DOHH2 (cell line): ENCODE measurements at regions not wholly inside any gene's neighbourhood (a gene's known extent, or its start where the extent isn't known, plus 50 kb on each side); places are given as distances from the start of the nearest gene placed in this dataset.

Experiments
- H3F3A ChIP-seq: fragments of 200-600 bp; sonication (generic), shearing (Covaris generic); 2 replicates; pipeline ENCODE4 v1.6.0; 2016; ENCODE audit warnings: antibody characterized with exemption, mild to moderate bottlenecking; ENCODE audit not compliant: control insufficient read depth, insufficient read depth
- H3K27ac ChIP-seq: fragments of 200-600 bp; sonication (generic); 2 replicates; pipeline ENCODE4 v1.5.1; 2014; ENCODE audit warnings: low read depth, mild to moderate bottlenecking, low read length, moderate library complexity
- H3K27me3 ChIP-seq: fragments of 200-600 bp; sonication (generic); 2 replicates; pipeline ENCODE4 v1.6.1; 2014; ENCODE audit warnings: mild to moderate bottlenecking, low read length, mixed read lengths; ENCODE audit not compliant: control insufficient read depth
- H3K36me3 ChIP-seq: fragments of 200-600 bp; sonication (generic); 2 replicates; pipeline ENCODE4 v1.6.1; 2014; ENCODE audit warnings: mild to moderate bottlenecking, low read length, moderate library complexity, mixed read lengths; ENCODE audit not compliant: control insufficient read depth
- H3K4me1 ChIP-seq: fragments of 200-600 bp; sonication (generic); 2 replicates; pipeline ENCODE4 v1.6.1; 2014; ENCODE audit warnings: mild to moderate bottlenecking, low read length, mixed read lengths; ENCODE audit not compliant: control insufficient read depth
- H3K4me2 ChIP-seq: fragments of 200-600 bp; sonication (generic); 2 replicates; pipeline ENCODE4 v1.6.0; 2014; ENCODE audit warnings: mild to moderate bottlenecking, low read length, moderate library complexity
- H3K4me3 ChIP-seq: fragments of 200-600 bp; sonication (generic); 2 replicates; pipeline ENCODE4 v1.5.1; 2014; ENCODE audit warnings: mild to moderate bottlenecking, low read length, mixed read lengths
- H3K79me2 ChIP-seq: fragments of 200-600 bp; sonication (generic); 2 replicates; pipeline ENCODE4 v1.6.1; 2014; ENCODE audit warnings: mild to moderate bottlenecking, low read length, mixed read lengths; ENCODE audit not compliant: control insufficient read depth
- H3K9me2 ChIP-seq: fragments of 200-600 bp; sonication (generic); replicated peaks from 2 replicates; pipeline ENCODE4 v1.6.1; 2014; ENCODE audit warnings: mild to moderate bottlenecking, low read length, mixed read lengths; ENCODE audit not compliant: control insufficient read depth
- H3K9me3 ChIP-seq: fragments of 200-600 bp; sonication (generic); 2 replicates; pipeline ENCODE4 v1.6.1; 2014; ENCODE audit warnings: antibody characterized with exemption, low read length, mixed read lengths; ENCODE audit not compliant: control insufficient read depth, insufficient read depth
- H4K20me1 ChIP-seq: fragments of 200-600 bp; sonication (generic); 2 replicates; pipeline ENCODE4 v1.6.0; 2014; ENCODE audit warnings: low read depth, mild to moderate bottlenecking, antibody characterized with exemption, low read length, moderate library complexity; ENCODE audit not compliant: control insufficient read depth, insufficient read depth
- EZH2phosphoT487 ChIP-seq: fragments of 200-600 bp; sonication (generic); IDR thresholded peaks from 2 replicates; pipeline ENCODE4 v1.6.1; 2017; ENCODE audit warnings: borderline replicate concordance, mild to moderate bottlenecking, antibody characterized with exemption, low read length, moderate library complexity, mixed read lengths
- TF ChIP-seq, protein P1 (sequence below): fragments of 200-600 bp; sonication (generic); IDR thresholded peaks from one replicate; pipeline ENCODE4 v1.5.1; 2014; ENCODE audit warnings: antibody characterized with exemption, mild to moderate bottlenecking, low read depth, low read length; ENCODE audit not compliant: poor library complexity, severe bottlenecking

GRCh38 chr7:81515009-81515408 is 254.8 kb downstream of the HGF start:
- Histone ChIP-seq H3K4me2 (no peak overlapping the region), H3K27ac (no peak overlapping the region), H3K4me3 (no peak overlapping the region), H3K4me1 (no peaks in the 10 kb centered on the region), H3K9me2 (no peaks in the 10 kb centered on the region), H3F3A (no peaks in the 10 kb centered on the region), H3K36me3 (no peaks in the 10 kb centered on the region), H3K79me2 (no peaks in the 10 kb centered on the region), H4K20me1 (no peaks in the 10 kb centered on the region), H3K9me3 (no peaks in the 10 kb centered on the region), H3K27me3 (no peaks in the 10 kb centered on the region)
- no peak for TF ChIP-seq EZH2phosphoT487
- TF ChIP-seq, protein P1, sequence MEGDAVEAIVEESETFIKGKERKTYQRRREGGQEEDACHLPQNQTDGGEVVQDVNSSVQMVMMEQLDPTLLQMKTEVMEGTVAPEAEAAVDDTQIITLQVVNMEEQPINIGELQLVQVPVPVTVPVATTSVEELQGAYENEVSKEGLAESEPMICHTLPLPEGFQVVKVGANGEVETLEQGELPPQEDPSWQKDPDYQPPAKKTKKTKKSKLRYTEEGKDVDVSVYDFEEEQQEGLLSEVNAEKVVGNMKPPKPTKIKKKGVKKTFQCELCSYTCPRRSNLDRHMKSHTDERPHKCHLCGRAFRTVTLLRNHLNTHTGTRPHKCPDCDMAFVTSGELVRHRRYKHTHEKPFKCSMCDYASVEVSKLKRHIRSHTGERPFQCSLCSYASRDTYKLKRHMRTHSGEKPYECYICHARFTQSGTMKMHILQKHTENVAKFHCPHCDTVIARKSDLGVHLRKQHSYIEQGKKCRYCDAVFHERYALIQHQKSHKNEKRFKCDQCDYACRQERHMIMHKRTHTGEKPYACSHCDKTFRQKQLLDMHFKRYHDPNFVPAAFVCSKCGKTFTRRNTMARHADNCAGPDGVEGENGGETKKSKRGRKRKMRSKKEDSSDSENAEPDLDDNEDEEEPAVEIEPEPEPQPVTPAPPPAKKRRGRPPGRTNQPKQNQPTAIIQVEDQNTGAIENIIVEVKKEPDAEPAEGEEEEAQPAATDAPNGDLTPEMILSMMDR: no peak

- Histone ChIP-seq H3K36me3 (no peaks in the 10 kb centered on the region), H3K27ac (no peak overlapping the region), H3K9me3 (no peaks in the 10 kb centered on the region), H3K9me2 (no peaks in the 10 kb centered on the region), H3K4me3 (no peak overlapping the region), H4K20me1 (no peaks in the 10 kb centered on the region), H3K4me2 (no peak overlapping the region), H3K4me1 (no peaks in the 10 kb centered on the region), H3K27me3 (no peaks in the 10 kb centered on the region), H3K79me2 (no peaks in the 10 kb centered on the region), H3F3A (no peaks in the 10 kb centered on the region)
- TF ChIP-seq EZH2phosphoT487: no peak
- TF ChIP-seq, protein P1: no peak
Measured at GRCh38 chr7:81514546-81514945, 255.3 kb downstream of the HGF start.

DNA sequence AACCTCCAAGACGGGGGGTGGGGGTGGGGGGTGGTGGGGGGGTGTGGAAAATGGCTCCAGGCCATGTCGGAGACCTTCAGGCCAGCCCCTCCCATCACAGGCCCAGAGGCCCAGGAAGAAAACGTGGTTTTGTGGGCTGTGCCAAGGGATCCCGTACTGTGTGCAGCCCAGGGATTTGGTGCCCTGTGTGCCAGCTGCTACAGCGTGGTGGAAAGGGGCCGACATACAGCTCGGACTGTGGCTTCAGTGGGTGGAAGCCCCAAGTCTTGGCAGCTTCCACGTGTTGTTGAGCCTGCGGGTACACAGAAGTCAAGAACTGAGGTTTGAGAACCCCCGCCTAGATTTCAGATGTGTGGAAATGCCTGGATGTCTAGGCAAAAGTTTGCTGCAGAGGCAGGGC is 259.7 kb downstream of the HGF start:
- Histone ChIP-seq H3K9me3 (no peaks in the 10 kb centered on the region), H3K4me2 (no peak overlapping the region), H3K4me3 (no peak overlapping the region), H3K27ac (no peak overlapping the region), H4K20me1 (no peaks in the 10 kb centered on the region), H3K27me3 (peaks cover 5% of the 10 kb centered on the region; the same call in 1 of the 2 replicates), H3K36me3 (no peaks in the 10 kb centered on the region), H3K4me1 (no peaks in the 10 kb centered on the region), H3K9me2 (no peaks in the 10 kb centered on the region), H3K79me2 (no peaks in the 10 kb centered on the region), H3F3A (no peaks in the 10 kb centered on the region)
- TF ChIP-seq, protein P1: no peak
- TF ChIP-seq EZH2phosphoT487: no peak

DNA sequence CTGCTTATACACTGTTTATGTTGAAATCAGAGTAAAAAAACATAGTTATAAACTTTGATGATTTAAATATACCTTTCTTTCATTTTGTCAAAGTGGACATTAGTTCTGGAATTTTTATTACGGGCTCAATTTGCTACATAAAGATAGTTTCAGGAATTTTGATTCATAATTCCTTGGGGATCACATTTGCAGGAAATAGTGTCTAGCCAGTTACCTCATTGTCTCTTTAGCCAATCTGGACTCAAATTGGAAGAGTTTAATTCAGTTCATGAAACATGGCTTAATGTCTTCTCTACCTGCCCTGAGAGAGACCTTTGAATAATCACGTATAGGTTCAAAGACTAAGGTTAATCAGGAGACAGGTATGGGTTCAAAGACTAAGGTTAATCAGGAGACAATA is 262.6 kb downstream of the HGF start:
- no peaks in the 10 kb centered on the region for H4K20me1 ChIP-seq
- H3F3A ChIP-seq: no peaks in the 10 kb centered on the region
- TF ChIP-seq, protein P1: no peak
- no peak for TF ChIP-seq EZH2phosphoT487
- no peaks in the 10 kb centered on the region for H3K79me2 ChIP-seq
- no peaks in the 10 kb centered on the region for H3K4me1 ChIP-seq
- peaks cover 5% of the 10 kb centered on the region; the same call in 1 of the 2 replicates for H3K27me3 ChIP-seq
- no peaks in the 10 kb centered on the region for H3K9me2 ChIP-seq
- no peak overlapping the region for H3K4me3 ChIP-seq
- H3K9me3 ChIP-seq: no peaks in the 10 kb centered on the region
- no peaks in the 10 kb centered on the region for H3K36me3 ChIP-seq
- no peak overlapping the region for H3K27ac ChIP-seq
- no peak overlapping the region for H3K4me2 ChIP-seq
